AG04449 (cell line): ENCODE measurements at regions not wholly inside any gene's neighbourhood (a gene's known extent, or its start where the extent isn't known, plus 50 kb on each side); places are given as distances from the start of the nearest gene placed in this dataset.

Source experiments
- CTCF ChIA-PET: fragments of 350-600 bp; formaldehyde crosslinking; extraction: SDS; loops from one replicate; lab custom pipeline; 2021; ENCODE audit warnings: antibody characterized with exemption; lab: Yijun Ruan, JAX
- POLR2A ChIA-PET: fragments of 400-600, 350-600 bp; formaldehyde crosslinking; extraction: SDS; loops from one replicate; lab custom pipeline; 2020; ENCODE audit warnings: antibody characterized with exemption, inconsistent platforms; lab: Yijun Ruan, JAX
- DNase-seq: peaks from one replicate; pipeline ENCODE4 v3.0.0-alpha.2; 2010; ENCODE audit warnings: low read depth, low spot score
- H3K4me3 ChIP-seq: 2 replicates; pipeline ENCODE4 v1.5.1; 2011; ENCODE audit warnings: low read depth, mild to moderate bottlenecking, control low read depth, low read length
- CTCF ChIP-seq: IDR thresholded peaks from one replicate; pipeline ENCODE4 v1.5.1; 2011; ENCODE audit warnings: mild to moderate bottlenecking, moderate library complexity, low read length, control low read depth, inconsistent platforms; ENCODE audit not compliant: insufficient read depth; ENCODE audit errors: missing control alignments

DNA sequence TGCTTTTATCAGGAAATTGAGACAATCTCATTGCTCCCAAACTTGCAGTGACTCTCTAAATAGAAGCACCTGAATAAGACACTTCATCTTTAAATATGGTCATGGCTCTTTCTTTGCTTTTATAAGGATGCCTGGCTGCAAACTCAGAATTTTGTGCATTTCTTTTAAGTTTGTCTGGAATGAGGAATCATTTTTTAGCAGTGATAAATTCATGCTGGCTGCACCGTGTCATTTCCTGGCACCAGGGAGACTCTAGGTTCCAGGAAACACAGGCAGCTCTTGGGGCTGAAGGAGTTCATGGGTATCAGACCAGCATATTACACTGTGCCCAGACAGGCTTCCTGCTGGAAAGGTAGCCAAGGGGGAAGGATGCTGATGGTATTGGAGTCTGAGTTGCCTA, 109.9 kb downstream of the NUDT12 start:
- TF ChIP-seq CTCF, result no peak
- peak; percentile 54 for DNase-seq
- ChIA-PET CTCF (interaction anchor here (1.0 kb wide), 1 partner anchor 12 kb away, joined by 4 read pairs; no protein-coding TSS in a partner anchor), POLR2A (interaction anchor here (0.9 to 1.6 kb wide), 2 partner anchors 9 to 194 kb away, joined by 4 to 6 read pairs; partner anchors contain the start of gene MACIR)
- no peak overlapping the region for H3K4me3 ChIP-seq

DNA sequence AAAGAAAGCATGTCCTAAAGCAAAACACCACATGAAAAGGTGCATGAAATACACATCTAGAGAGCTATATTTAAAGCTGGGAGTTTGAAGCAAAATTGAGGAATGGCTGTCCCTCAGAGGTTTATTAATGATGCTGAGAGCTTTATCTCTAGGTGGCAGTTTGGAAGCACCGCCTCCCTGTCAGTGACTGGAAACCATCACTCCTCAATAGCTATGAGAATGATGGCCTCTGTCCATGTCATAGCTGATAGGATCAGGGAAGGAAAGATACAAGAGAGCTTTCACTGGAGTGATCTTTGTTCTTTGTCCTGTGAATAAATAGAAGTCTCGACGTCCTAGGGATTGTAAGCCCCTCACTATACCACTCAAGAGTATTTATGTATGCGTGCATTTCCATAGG, 110.5 kb downstream of the NUDT12 start:
- H3K4me3 ChIP-seq, result no peak overlapping the region
- no peak for DNase-seq
- POLR2A ChIA-PET, result interaction anchor here (0.9 to 1.6 kb wide), 2 partner anchors 9 to 194 kb away, joined by 4 to 6 read pairs; partner anchors contain the start of gene MACIR
- CTCF ChIA-PET, result no interaction called here
- no peak for TF ChIP-seq CTCF

GRCh38 chr5:103451261-103451660, 111.3 kb downstream of the NUDT12 start:
- no peak for TF ChIP-seq CTCF
- ChIA-PET POLR2A (no interaction called here), CTCF (no interaction called here)
- DNase-seq, result no peak
- H3K4me3 ChIP-seq, result no peak overlapping the region

- ChIA-PET CTCF (interaction anchor here (1.8 kb wide), 1 partner anchor 11 kb away, joined by 4 read pairs; no protein-coding TSS in a partner anchor), POLR2A (no interaction called here)
- no peak overlapping the region for H3K4me3 ChIP-seq
- TF ChIP-seq CTCF, result no peak
- DNase-seq, result peak; percentile 93
Observed at GRCh38 chr5:103450333-103451061, 112.1 kb downstream of the NUDT12 start.

- ChIA-PET POLR2A (no interaction called here), CTCF (interaction anchor here (0.5 kb wide), 1 partner anchor 224 kb away, joined by 3 read pairs; no protein-coding TSS in a partner anchor)
- no peak for DNase-seq
- no peak overlapping the region for H3K4me3 ChIP-seq
- TF ChIP-seq CTCF, result no peak
Observed at GRCh38 chr5:103446813-103447212, 115.8 kb downstream of the NUDT12 start.

DNA sequence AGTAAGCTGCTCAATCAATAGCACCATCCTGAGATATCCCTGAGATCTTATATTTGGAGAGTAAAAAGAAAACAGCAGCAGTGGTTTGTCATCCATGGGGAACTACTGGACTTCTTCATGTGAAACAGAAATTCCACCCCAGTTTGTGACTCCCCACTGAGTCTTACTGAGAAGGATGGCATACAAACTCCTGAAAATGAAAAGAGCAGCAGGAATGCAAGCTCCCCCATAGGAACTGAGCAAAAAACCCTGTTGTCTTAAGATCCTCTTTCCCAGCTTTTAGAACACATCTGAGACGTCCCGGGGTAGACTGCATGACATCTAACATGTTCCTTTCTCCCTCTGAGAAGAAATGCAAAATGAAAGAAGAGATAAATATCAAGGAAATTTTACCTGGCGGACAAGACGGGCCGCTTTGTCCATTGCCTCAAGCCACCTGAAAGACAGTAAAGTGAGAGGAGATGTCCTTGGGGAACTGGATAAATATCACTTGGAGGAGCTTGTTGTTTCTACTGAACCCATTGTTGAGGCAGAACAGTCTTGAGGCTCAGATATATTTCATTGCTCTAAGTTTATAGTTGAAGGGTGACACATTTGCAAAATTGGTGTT, 117.1 kb downstream of the NUDT12 start:
- no peak for TF ChIP-seq CTCF
- H3K4me3 ChIP-seq, result no peak overlapping the region
- POLR2A ChIA-PET, result no interaction called here
- CTCF ChIA-PET, result interaction anchor here (0.9 to 1.1 kb wide), 2 partner anchors 13 to 17 kb away, joined by 3 read pairs; no protein-coding TSS in a partner anchor
- DNase-seq, result no peak
